Chondrocyte (in vitro differentiated cells): ENCODE measurements at regions not wholly inside any gene's neighbourhood (a gene's known extent, or its start where the extent isn't known, plus 50 kb on each side); places are given as distances from the start of the nearest gene placed in this dataset.

Experiments
- DNase-seq: peaks from one replicate; pipeline ENCODE4 v3.0.0; 2021; ENCODE audit warnings: mixed read lengths, low spot score
- H3K27ac Mint-ChIP-seq: one replicate; pipeline ENCODE4 v1.8.0; 2021; ENCODE audit warnings: mild to moderate bottlenecking, moderate library complexity, mixed read lengths; ENCODE audit not compliant: unreplicated experiment
- H3K27me3 Mint-ChIP-seq: 2 replicates; pipeline ENCODE4 v1.8.0; 2021; ENCODE audit warnings: low read depth, mixed read lengths
- H3K36me3 Mint-ChIP-seq: 2 replicates; pipeline ENCODE4 v1.8.0; 2021; ENCODE audit warnings: low read depth, mixed read lengths
- H3K4me1 Mint-ChIP-seq: 2 replicates; pipeline ENCODE4 v1.8.0; 2021; ENCODE audit warnings: low read depth, mild to moderate bottlenecking, mixed read lengths
- H3K4me3 Mint-ChIP-seq: one replicate; pipeline ENCODE4 v1.8.0; 2021; ENCODE audit warnings: mild to moderate bottlenecking, moderate library complexity, mixed read lengths; ENCODE audit not compliant: unreplicated experiment
- H3K9me3 Mint-ChIP-seq: 2 replicates; pipeline ENCODE4 v1.8.0; 2021; ENCODE audit warnings: low read depth, mixed read lengths
- TF ChIP-seq, protein P1 (sequence below): fragments of 200-600 bp; sonication (generic); IDR thresholded peaks from 2 replicates; pipeline ENCODE4 v1.5.0; 2021; ENCODE audit warnings: antibody characterized with exemption, mild to moderate bottlenecking, moderate library complexity

DNA sequence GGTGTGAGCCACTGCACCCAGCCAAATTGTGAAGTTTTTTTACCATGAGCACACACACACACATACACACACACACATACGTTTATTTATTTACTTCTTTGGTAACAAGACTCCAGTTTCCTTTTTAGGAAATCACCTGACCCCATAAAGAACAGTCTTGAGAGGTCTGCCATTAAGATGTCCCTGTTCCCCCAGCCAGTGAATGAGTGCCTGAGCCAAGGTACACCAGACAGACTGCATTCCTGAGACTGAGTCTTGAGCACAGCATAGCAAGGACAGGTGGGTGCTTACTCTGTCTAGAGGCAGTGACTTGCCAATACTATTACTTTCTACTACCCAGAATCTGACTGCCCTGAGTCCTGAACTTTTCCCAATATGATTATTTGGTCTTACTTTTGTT is 167.2 kb upstream of the SATB2 start:
- Mint-ChIP-seq H3K4me3 (no peak overlapping the region), H3K36me3 (no peaks in the 10 kb centered on the region), H3K4me1 (peaks cover 5% of the 10 kb centered on the region), H3K27ac (no peak overlapping the region), H3K27me3 (peaks cover 14% of the 10 kb centered on the region), H3K9me3 (no peaks in the 10 kb centered on the region)
- TF ChIP-seq, protein P1, sequence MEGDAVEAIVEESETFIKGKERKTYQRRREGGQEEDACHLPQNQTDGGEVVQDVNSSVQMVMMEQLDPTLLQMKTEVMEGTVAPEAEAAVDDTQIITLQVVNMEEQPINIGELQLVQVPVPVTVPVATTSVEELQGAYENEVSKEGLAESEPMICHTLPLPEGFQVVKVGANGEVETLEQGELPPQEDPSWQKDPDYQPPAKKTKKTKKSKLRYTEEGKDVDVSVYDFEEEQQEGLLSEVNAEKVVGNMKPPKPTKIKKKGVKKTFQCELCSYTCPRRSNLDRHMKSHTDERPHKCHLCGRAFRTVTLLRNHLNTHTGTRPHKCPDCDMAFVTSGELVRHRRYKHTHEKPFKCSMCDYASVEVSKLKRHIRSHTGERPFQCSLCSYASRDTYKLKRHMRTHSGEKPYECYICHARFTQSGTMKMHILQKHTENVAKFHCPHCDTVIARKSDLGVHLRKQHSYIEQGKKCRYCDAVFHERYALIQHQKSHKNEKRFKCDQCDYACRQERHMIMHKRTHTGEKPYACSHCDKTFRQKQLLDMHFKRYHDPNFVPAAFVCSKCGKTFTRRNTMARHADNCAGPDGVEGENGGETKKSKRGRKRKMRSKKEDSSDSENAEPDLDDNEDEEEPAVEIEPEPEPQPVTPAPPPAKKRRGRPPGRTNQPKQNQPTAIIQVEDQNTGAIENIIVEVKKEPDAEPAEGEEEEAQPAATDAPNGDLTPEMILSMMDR: no peak
- no peak for DNase-seq

DNA sequence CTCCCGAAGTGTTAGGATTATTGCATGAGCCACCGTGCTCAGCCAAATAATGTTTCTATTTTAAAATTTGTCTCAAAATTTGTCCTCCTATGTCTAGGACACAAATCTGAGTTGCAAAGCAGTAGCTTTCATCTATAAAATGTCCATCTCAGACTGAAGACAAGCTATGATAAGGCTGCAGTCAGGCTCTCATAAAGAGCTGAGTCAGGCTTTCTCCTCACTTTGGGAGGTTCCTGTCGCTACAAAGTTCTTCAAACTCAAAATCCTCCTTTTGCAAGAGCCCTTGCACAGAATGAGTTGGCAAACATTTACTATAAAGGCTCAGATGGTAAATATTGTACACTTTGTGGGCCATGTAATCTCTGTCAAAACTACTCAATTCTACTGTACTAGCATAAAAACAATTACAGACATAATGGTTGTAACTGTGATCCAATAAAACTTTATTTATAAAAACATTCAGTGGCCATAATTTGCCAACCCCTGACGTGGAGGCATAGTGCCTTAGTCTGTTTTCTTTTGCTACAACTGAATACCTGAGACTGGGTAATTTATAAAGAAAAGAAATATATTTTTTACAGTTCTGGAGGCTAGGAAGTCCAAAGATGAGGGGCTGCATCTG is 154.9 kb upstream of the SATB2 start:
- H3K4me1 Mint-ChIP-seq: no peaks in the 10 kb centered on the region

DNA sequence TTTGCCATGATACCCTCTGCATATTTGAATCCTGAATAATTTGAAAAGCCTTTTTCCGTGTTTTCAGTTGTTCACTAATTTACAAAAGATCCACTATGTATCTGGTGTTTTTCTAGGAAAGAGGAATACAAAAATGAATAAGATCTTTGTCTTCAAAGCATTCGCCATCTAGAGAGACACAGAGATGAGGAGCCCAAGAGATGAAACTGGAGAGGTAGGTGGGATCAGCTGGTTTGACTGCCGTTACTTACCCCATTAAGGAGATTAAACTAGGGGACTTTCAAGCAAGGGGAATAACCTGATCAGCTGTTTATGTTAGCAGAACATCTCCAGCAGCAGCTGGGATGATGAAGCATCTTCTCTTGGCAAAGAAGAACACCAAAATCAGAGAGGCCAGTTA is 150.2 kb upstream of the SATB2 start:
- Mint-ChIP-seq H3K27ac (no peak overlapping the region), H3K4me1 (peaks cover 5% of the 10 kb centered on the region), H3K36me3 (no peaks in the 10 kb centered on the region), H3K4me3 (no peak overlapping the region), H3K9me3 (no peaks in the 10 kb centered on the region), H3K27me3 (peaks cover 3% of the 10 kb centered on the region)
- no peak for DNase-seq
- TF ChIP-seq, protein P1: no peak

More for the DNA sequence above, 154.9 kb upstream of the SATB2 start:
- Mint-ChIP-seq H3K36me3 (no peaks in the 10 kb centered on the region), H3K27me3 (peaks cover 6% of the 10 kb centered on the region), H3K4me3 (no peak overlapping the region), H3K9me3 (no peaks in the 10 kb centered on the region), H3K27ac (no peak overlapping the region)
- no peak for DNase-seq
- TF ChIP-seq, protein P1: no peak

DNA sequence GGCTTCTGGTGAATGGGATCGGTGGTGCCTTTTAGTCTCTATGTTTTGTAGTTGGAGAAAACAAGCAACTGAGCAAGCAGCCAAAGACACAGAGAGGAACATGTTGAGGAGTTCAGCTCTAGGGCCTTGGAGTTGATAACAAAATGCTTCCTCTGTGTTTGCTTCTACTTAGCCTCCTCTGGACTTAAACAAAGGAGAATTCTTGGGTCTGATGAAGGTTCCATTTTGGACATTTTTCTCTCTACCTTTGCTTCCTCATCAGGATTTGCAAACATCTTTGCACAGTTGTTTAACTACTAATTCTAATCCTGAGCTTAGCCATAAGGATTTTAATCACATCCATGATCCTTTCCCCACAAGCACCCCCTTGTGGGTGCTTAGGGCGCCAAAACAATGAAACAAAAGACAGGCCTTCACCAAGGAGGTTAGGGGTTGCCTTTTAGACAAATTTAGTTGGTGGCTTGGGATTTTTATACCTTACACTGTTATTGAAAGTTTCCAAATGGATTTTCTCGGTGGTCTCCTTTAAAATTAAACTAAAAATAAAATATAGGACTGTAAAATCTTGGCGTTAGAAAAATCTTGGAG is 148.5 kb upstream of the SATB2 start:
- Mint-ChIP-seq H3K36me3 (no peaks in the 10 kb centered on the region), H3K4me1 (peaks cover 8% of the 10 kb centered on the region)

DNA sequence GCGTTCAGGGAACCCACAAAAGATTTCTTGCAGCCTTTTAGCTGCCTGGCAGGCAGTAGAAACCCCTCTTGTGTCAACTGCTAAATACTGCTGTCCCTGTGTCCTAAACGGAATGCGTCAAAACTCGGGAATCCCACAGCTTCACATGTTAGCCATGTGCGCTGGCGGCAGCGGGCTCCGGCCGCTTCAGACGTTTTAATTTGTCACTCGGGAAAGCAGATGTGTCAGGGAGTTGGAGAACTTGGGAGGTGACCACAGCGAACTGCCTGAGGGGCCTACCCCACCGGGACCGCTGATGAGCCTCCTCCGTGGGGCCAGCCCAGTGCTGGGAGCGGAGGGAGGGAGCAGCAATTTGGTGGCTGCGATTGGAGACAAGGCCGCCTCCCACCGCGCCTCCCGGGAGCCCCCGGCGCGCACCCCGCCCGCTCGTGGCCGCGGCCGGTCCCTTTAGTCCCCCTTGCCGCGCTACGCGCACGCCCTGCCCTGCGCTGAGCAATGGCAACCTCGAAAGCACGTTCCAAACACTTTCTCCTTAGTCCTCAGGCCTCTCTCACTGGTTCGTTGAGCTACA is 146.1 kb upstream of the SATB2 start:
- Mint-ChIP-seq H3K36me3 (no peaks in the 10 kb centered on the region), H3K4me1 (peaks cover 8% of the 10 kb centered on the region), H3K4me3 (no peak overlapping the region), H3K9me3 (no peaks in the 10 kb centered on the region), H3K27me3 (peaks cover 1% of the 10 kb centered on the region), H3K27ac (no peak overlapping the region)
- TF ChIP-seq, protein P1: no peak
- no peak for DNase-seq

More for the DNA sequence above, 148.5 kb upstream of the SATB2 start:
- TF ChIP-seq, protein P1: peak; percentile 45
- Mint-ChIP-seq H3K4me3 (no peak overlapping the region), H3K9me3 (no peaks in the 10 kb centered on the region), H3K27me3 (peaks cover 3% of the 10 kb centered on the region), H3K27ac (no peak overlapping the region)
- no peak for DNase-seq
